Fibroblast of peridontal ligament (primary cell): ENCODE measurements at regions not wholly inside any gene's neighbourhood (a gene's known extent, or its start where the extent isn't known, plus 50 kb on each side); places are given as distances from the start of the nearest gene placed in this dataset.
A peak's percentile ranks its signal among the peaks of the same experiment; 100 is the strongest.

Source experiments
- DNase-seq: peaks from one replicate; pipeline ENCODE4 v3.0.0-alpha.2; 2010; ENCODE audit errors: extremely low read depth

GRCh38 chr4:139611391-139611790, 54.2 kb upstream of the MGST2 start:
- DNase-seq = no peak

- DNase-seq = peak; percentile 74
Observed at GRCh38 chr4:139609647-139610046, 53.6 kb upstream of the SETD7 start.

- DNase-seq = peak; percentile 15
Observed at GRCh38 chr4:139607502-139608060, 51.6 kb upstream of the SETD7 start.

- peak; percentile 64 for DNase-seq
Observed at GRCh38 chr4:139606579-139607501, 50.8 kb upstream of the SETD7 start.

- no peak for DNase-seq
Observed at GRCh38 chr4:139606103-139606502, 50.1 kb upstream of the SETD7 start.
